ENCODE measurements at regions not wholly inside any gene's neighbourhood (a gene's known extent, or its start where the extent isn't known, plus 50 kb on each side); places are given as distances from the start of the nearest gene placed in this dataset.

- TF ChIP-seq CTCF (IDR thresholded peaks at IDR 0.05; ENCODE audit: low read depth, low read length, poor library complexity, severe bottlenecking) (no peak), EZH2phosphoT487 (IDR thresholded peaks at IDR 0.05; ENCODE audit: borderline replicate concordance, low read length) (no peak)
Measured at GRCh38 chr16:6377956-6378355, 954.7 kb upstream of the RBFOX1 start.
